ENCODE measurements at regions not wholly inside any gene's neighbourhood (a gene's known extent, or its start where the extent isn't known, plus 50 kb on each side); places are given as distances from the start of the nearest gene placed in this dataset.

DNA sequence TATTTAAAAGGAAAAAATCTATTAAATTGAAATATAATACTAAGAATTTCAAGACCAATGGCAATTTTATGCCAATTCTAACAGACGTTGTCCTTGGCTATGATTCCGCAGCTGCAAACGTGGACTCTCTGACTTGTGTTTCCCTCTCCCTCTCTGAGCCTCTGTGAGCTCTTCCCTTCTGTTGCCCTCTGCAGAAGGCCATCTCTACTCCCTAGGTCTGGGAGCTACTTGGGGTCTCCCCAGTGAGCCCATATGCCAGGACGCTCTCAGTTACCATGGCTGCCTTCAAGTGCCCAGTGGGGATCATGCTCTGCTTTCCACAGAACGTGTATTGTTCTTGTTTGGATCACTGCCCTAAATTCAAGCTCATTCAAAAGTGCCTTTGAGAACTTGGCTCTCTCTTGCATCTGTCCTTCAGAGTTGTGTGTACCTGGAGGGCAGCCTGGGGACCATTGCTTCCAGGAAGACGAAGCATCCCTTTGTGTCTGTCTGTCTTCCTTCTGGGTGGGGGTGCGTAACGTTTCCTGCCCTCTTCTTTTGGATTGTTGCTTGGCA, 97.5 kb upstream of the TSPAN2 start:
- TF ChIP-seq, protein P1, sequence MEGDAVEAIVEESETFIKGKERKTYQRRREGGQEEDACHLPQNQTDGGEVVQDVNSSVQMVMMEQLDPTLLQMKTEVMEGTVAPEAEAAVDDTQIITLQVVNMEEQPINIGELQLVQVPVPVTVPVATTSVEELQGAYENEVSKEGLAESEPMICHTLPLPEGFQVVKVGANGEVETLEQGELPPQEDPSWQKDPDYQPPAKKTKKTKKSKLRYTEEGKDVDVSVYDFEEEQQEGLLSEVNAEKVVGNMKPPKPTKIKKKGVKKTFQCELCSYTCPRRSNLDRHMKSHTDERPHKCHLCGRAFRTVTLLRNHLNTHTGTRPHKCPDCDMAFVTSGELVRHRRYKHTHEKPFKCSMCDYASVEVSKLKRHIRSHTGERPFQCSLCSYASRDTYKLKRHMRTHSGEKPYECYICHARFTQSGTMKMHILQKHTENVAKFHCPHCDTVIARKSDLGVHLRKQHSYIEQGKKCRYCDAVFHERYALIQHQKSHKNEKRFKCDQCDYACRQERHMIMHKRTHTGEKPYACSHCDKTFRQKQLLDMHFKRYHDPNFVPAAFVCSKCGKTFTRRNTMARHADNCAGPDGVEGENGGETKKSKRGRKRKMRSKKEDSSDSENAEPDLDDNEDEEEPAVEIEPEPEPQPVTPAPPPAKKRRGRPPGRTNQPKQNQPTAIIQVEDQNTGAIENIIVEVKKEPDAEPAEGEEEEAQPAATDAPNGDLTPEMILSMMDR (IDR thresholded peaks at IDR 0.05) = no peak
- no peak for TF ChIP-seq POLR2A (IDR thresholded peaks at IDR 0.05)

Measured in testis (tissue), 2 donors.